ENCODE measurements at regions not wholly inside any gene's neighbourhood (a gene's known extent, or its start where the extent isn't known, plus 50 kb on each side); places are given as distances from the start of the nearest gene placed in this dataset.

GRCh38 chr12:97758586-97758985 lies 296.0 kb downstream of the RMST start:
- intact Hi-C loops (cut with DNase I, micrococcal nuclease): no loop called here
- DNase-seq: no peak
- ATAC-seq: no peak
- Mint-ChIP-seq H3K9me3 (ENCODE audit: low read depth) (peaks cover 3% of the 10 kb centered on the region), H3K4me3 (no peak overlapping the region), H3K27me3 (no peaks in the 10 kb centered on the region), H3K36me3 (ENCODE audit: low read depth) (no peaks in the 10 kb centered on the region), H3K27ac (no peak overlapping the region), H3K4me1 (no peaks in the 10 kb centered on the region)
- CTCF ChIA-PET: no interaction called here
- POLR2A ChIA-PET: no interaction called here

- ATAC-seq (no peak), DNase-seq (no peak)
- Mint-ChIP-seq H3K36me3 (ENCODE audit: low read depth) (no peaks in the 10 kb centered on the region), H3K9me3 (ENCODE audit: low read depth) (peaks cover 3% of the 10 kb centered on the region), H3K27me3 (no peaks in the 10 kb centered on the region), H3K27ac (no peak overlapping the region), H3K4me1 (no peaks in the 10 kb centered on the region), H3K4me3 (no peak overlapping the region)
- POLR2A ChIA-PET: no interaction called here
- intact Hi-C loops (cut with DNase I, micrococcal nuclease): no loop called here
- CTCF ChIA-PET: no interaction called here
Observed at GRCh38 chr12:97760601-97761000, 298.0 kb downstream of the RMST start.

GRCh38 chr12:97763113-97763512 lies 300.5 kb downstream of the RMST start:
- Mint-ChIP-seq H3K4me1 (no peaks in the 10 kb centered on the region), H3K4me3 (no peak overlapping the region), H3K36me3 (ENCODE audit: low read depth) (no peaks in the 10 kb centered on the region), H3K27ac (no peak overlapping the region), H3K9me3 (ENCODE audit: low read depth) (peaks cover 3% of the 10 kb centered on the region), H3K27me3 (no peaks in the 10 kb centered on the region)
- ChIA-PET POLR2A (no interaction called here), CTCF (no interaction called here)
- intact Hi-C loops (cut with DNase I, micrococcal nuclease): no loop called here
- DNase-seq: no peak
- no peak for ATAC-seq

GRCh38 chr12:97764700-97765099 lies 302.1 kb downstream of the RMST start:
- peaks cover 3% of the 10 kb centered on the region for H3K9me3 Mint-ChIP-seq (ENCODE audit: low read depth)
- POLR2A ChIA-PET: no interaction called here
- H3K4me1 Mint-ChIP-seq: no peaks in the 10 kb centered on the region
- H3K27ac Mint-ChIP-seq: no peak overlapping the region
- H3K36me3 Mint-ChIP-seq (ENCODE audit: low read depth): no peaks in the 10 kb centered on the region
- intact Hi-C loops (cut with DNase I, micrococcal nuclease): no loop called here
- CTCF ChIA-PET: interaction anchor here (0.6 kb wide), 1 partner anchor 1262 kb away, joined by 3 read pairs; no protein-coding TSS in a partner anchor
- no peaks in the 10 kb centered on the region for H3K27me3 Mint-ChIP-seq
- DNase-seq (no peak), ATAC-seq (no peak)
- H3K4me3 Mint-ChIP-seq: no peak overlapping the region

- H3K27me3 Mint-ChIP-seq: no peaks in the 10 kb centered on the region
Observed at GRCh38 chr12:97767347-97767746, 304.7 kb downstream of the RMST start.

GRCh38 chr12:97778111-97778510 lies 315.5 kb downstream of the RMST start:
- POLR2A ChIA-PET: no interaction called here

More at GRCh38 chr12:97767347-97767746, 304.7 kb downstream of the RMST start:
- H3K4me3 Mint-ChIP-seq: no peak overlapping the region
- DNase-seq: no peak
- POLR2A ChIA-PET: no interaction called here
- no peaks in the 10 kb centered on the region for H3K36me3 Mint-ChIP-seq (ENCODE audit: low read depth)
- peaks cover 2% of the 10 kb centered on the region for H3K9me3 Mint-ChIP-seq (ENCODE audit: low read depth)
- no peaks in the 10 kb centered on the region for H3K4me1 Mint-ChIP-seq
- no peak for ATAC-seq
- intact Hi-C loops (cut with DNase I, micrococcal nuclease): no loop called here
- CTCF ChIA-PET: no interaction called here
- H3K27ac Mint-ChIP-seq: no peak overlapping the region

GRCh38 chr12:97781342-97781741 lies 318.7 kb downstream of the RMST start:
- CTCF ChIA-PET: no interaction called here
- Mint-ChIP-seq H3K27me3 (no peaks in the 10 kb centered on the region), H3K4me3 (no peak overlapping the region), H3K4me1 (no peaks in the 10 kb centered on the region), H3K27ac (no peak overlapping the region), H3K36me3 (ENCODE audit: low read depth) (no peaks in the 10 kb centered on the region), H3K9me3 (ENCODE audit: low read depth) (no peaks in the 10 kb centered on the region)
- POLR2A ChIA-PET: no interaction called here
- DNase-seq (no peak), ATAC-seq (no peak)
- intact Hi-C loops (cut with DNase I, micrococcal nuclease): no loop called here

More at GRCh38 chr12:97778111-97778510, 315.5 kb downstream of the RMST start:
- no peaks in the 10 kb centered on the region for H3K4me1 Mint-ChIP-seq
- H3K27me3 Mint-ChIP-seq: no peaks in the 10 kb centered on the region
- no peaks in the 10 kb centered on the region for H3K36me3 Mint-ChIP-seq (ENCODE audit: low read depth)
- H3K4me3 Mint-ChIP-seq: no peak overlapping the region
- H3K9me3 Mint-ChIP-seq (ENCODE audit: low read depth): no peaks in the 10 kb centered on the region
- CTCF ChIA-PET: interaction anchor here (0.6 to 1.1 kb wide), 2 partner anchors 31 to 1163 kb away, joined by 3 read pairs; no protein-coding TSS in a partner anchor
- intact Hi-C loops (cut with DNase I, micrococcal nuclease): no loop called here
- DNase-seq (no peak), ATAC-seq (no peak)
- no peak overlapping the region for H3K27ac Mint-ChIP-seq

- intact Hi-C loops (cut with DNase I, micrococcal nuclease): no loop called here
- POLR2A ChIA-PET: interaction anchor here (0.5 kb wide), 1 partner anchor 1786 kb away, joined by 3 read pairs; no protein-coding TSS in a partner anchor
- ATAC-seq: no peak
- Mint-ChIP-seq H3K4me1 (no peaks in the 10 kb centered on the region), H3K27me3 (no peaks in the 10 kb centered on the region), H3K36me3 (ENCODE audit: low read depth) (no peaks in the 10 kb centered on the region), H3K27ac (no peak overlapping the region), H3K9me3 (ENCODE audit: low read depth) (peaks cover 2% of the 10 kb centered on the region), H3K4me3 (no peak overlapping the region)
- no peak for DNase-seq
- CTCF ChIA-PET: no interaction called here
Observed at GRCh38 chr12:97784904-97785303, 322.3 kb downstream of the RMST start.

- ATAC-seq (no peak), DNase-seq (no peak)
- Mint-ChIP-seq H3K36me3 (ENCODE audit: low read depth) (no peaks in the 10 kb centered on the region), H3K27me3 (no peaks in the 10 kb centered on the region), H3K4me3 (no peak overlapping the region), H3K4me1 (no peaks in the 10 kb centered on the region), H3K27ac (no peak overlapping the region), H3K9me3 (ENCODE audit: low read depth) (peaks cover 7% of the 10 kb centered on the region)
- CTCF ChIA-PET: no interaction called here
- intact Hi-C loops (cut with DNase I, micrococcal nuclease): no loop called here
- POLR2A ChIA-PET: no interaction called here
Observed at GRCh38 chr12:97790281-97790680, 327.7 kb downstream of the RMST start.

GRCh38 chr12:97797473-97797872 lies 334.9 kb downstream of the RMST start:
- H3K4me1 Mint-ChIP-seq: no peaks in the 10 kb centered on the region
- H3K27me3 Mint-ChIP-seq: no peaks in the 10 kb centered on the region
- intact Hi-C loops (cut with DNase I, micrococcal nuclease): no loop called here
- H3K27ac Mint-ChIP-seq: no peak overlapping the region
- CTCF ChIA-PET: no interaction called here
- ATAC-seq: no peak
- H3K36me3 Mint-ChIP-seq (ENCODE audit: low read depth): no peaks in the 10 kb centered on the region
- POLR2A ChIA-PET: no interaction called here
- no peak for DNase-seq
- no peak overlapping the region for H3K4me3 Mint-ChIP-seq
- H3K9me3 Mint-ChIP-seq (ENCODE audit: low read depth): no peaks in the 10 kb centered on the region

GRCh38 chr12:97800561-97800960 lies 338.0 kb downstream of the RMST start:
- Mint-ChIP-seq H3K27me3 (no peaks in the 10 kb centered on the region), H3K9me3 (ENCODE audit: low read depth) (no peaks in the 10 kb centered on the region), H3K27ac (no peak overlapping the region), H3K4me1 (no peaks in the 10 kb centered on the region), H3K4me3 (no peak overlapping the region), H3K36me3 (ENCODE audit: low read depth) (no peaks in the 10 kb centered on the region)
- DNase-seq: no peak
- ChIA-PET POLR2A (no interaction called here), CTCF (no interaction called here)
- intact Hi-C loops (cut with DNase I, micrococcal nuclease): no loop called here
- ATAC-seq: no peak

- ChIA-PET CTCF (no interaction called here), POLR2A (no interaction called here)
- Mint-ChIP-seq H3K27ac (no peak overlapping the region), H3K9me3 (ENCODE audit: low read depth) (no peaks in the 10 kb centered on the region), H3K36me3 (ENCODE audit: low read depth) (no peaks in the 10 kb centered on the region), H3K4me3 (no peak overlapping the region), H3K27me3 (no peaks in the 10 kb centered on the region), H3K4me1 (no peaks in the 10 kb centered on the region)
- intact Hi-C loops (cut with DNase I, micrococcal nuclease): no loop called here
- DNase-seq (no peak), ATAC-seq (no peak)
Observed at GRCh38 chr12:97801471-97802059, 339.0 kb downstream of the RMST start.

GRCh38 chr12:97805146-97805545 lies 342.5 kb downstream of the RMST start:
- no peak overlapping the region for H3K27ac Mint-ChIP-seq
- POLR2A ChIA-PET: no interaction called here
- CTCF ChIA-PET: no interaction called here
- H3K9me3 Mint-ChIP-seq (ENCODE audit: low read depth): no peaks in the 10 kb centered on the region
- H3K36me3 Mint-ChIP-seq (ENCODE audit: low read depth): no peaks in the 10 kb centered on the region
- no peak for DNase-seq
- no peaks in the 10 kb centered on the region for H3K27me3 Mint-ChIP-seq
- ATAC-seq: no peak
- H3K4me1 Mint-ChIP-seq: no peaks in the 10 kb centered on the region
- no peak overlapping the region for H3K4me3 Mint-ChIP-seq
- intact Hi-C loops (cut with DNase I, micrococcal nuclease): no loop called here
